ENCODE measurements at regions not wholly inside any gene's neighbourhood (a gene's known extent, or its start where the extent isn't known, plus 50 kb on each side); places are given as distances from the start of the nearest gene placed in this dataset.

- Histone ChIP-seq H3K4me3 (no peak overlapping the region), H3K36me3 (no peaks in the 10 kb centered on the region), H3K27me3 (no peaks in the 10 kb centered on the region), H3K9me3 (no peaks in the 10 kb centered on the region), H3K27ac (no peak overlapping the region), H3K4me1 (ENCODE audit: insufficient read depth) (no peaks in the 10 kb centered on the region)
- intact Hi-C loops (cut with DNase I), result no loop called here
- TF ChIP-seq EP300 (IDR thresholded peaks at IDR 0.05), result no peak
- TF ChIP-seq POLR2A (IDR thresholded peaks at IDR 0.05), result no peak
- no peak for TF ChIP-seq CTCF (IDR thresholded peaks at IDR 0.05)
- 93 to 100% (median 100%) methylated on average over 1 of the region's 1 CpG for WGBS, 3 donors
- DNase-seq, result no peak
These were observed 123.5 kb upstream of the NDP start for GRCh38 chrX:44096666-44097065.

- intact Hi-C loops (cut with DNase I), result no loop called here
- WGBS, 3 donors, result 75 to 81% (median 77%) methylated on average over 8 of the region's 8 CpGs
- H3K36me3 ChIP-seq, result no peaks in the 10 kb centered on the region
These were observed 121.8 kb upstream of the NDP start for GRCh38 chrX:44094821-44095530.

GRCh38 chrX:44093431-44093830 is 120.2 kb upstream of the NDP start:
- Histone ChIP-seq H3K9me3 (no peaks in the 10 kb centered on the region), H3K27ac (no peak overlapping the region), H3K4me1 (ENCODE audit: insufficient read depth) (no peaks in the 10 kb centered on the region), H3K27me3 (no peaks in the 10 kb centered on the region), H3K4me3 (no peak overlapping the region), H3K36me3 (no peaks in the 10 kb centered on the region)
- no peak for TF ChIP-seq EP300 (IDR thresholded peaks at IDR 0.05)
- no peak for TF ChIP-seq CTCF (IDR thresholded peaks at IDR 0.05)
- no peak for TF ChIP-seq POLR2A (IDR thresholded peaks at IDR 0.05)
- intact Hi-C loops (cut with DNase I), result no loop called here
- WGBS, 3 donors, result 75 to 79% (median 78%) methylated on average over 3 of the region's 3 CpGs
- DNase-seq, result no peak

More at GRCh38 chrX:44094821-44095530, 121.8 kb upstream of the NDP start:
- no peak overlapping the region for H3K27ac ChIP-seq
- H3K27me3 ChIP-seq, result no peaks in the 10 kb centered on the region
- H3K4me1 ChIP-seq (ENCODE audit: insufficient read depth), result no peaks in the 10 kb centered on the region
- no peak for TF ChIP-seq EP300 (IDR thresholded peaks at IDR 0.05)
- TF ChIP-seq POLR2A (IDR thresholded peaks at IDR 0.05), result no peak
- no peak for TF ChIP-seq CTCF (IDR thresholded peaks at IDR 0.05)
- H3K9me3 ChIP-seq, result no peaks in the 10 kb centered on the region
- DNase-seq, result no peak
- H3K4me3 ChIP-seq, result no peak overlapping the region

- no peak overlapping the region for H3K4me3 ChIP-seq
- H3K4me1 ChIP-seq (ENCODE audit: insufficient read depth), result no peaks in the 10 kb centered on the region
- no peaks in the 10 kb centered on the region for H3K36me3 ChIP-seq
- no peak for DNase-seq
- TF ChIP-seq CTCF (IDR thresholded peaks at IDR 0.05) (no peak), POLR2A (IDR thresholded peaks at IDR 0.05) (no peak), EP300 (IDR thresholded peaks at IDR 0.05) (no peak)
- 32 to 44% (median 37%) methylated on average over 2 of the region's 2 CpGs for WGBS, 3 donors
- no peaks in the 10 kb centered on the region for H3K27me3 ChIP-seq
- no peak overlapping the region for H3K27ac ChIP-seq
- intact Hi-C loops (cut with DNase I), result no loop called here
- no peaks in the 10 kb centered on the region for H3K9me3 ChIP-seq
These were observed 119.6 kb upstream of the NDP start for GRCh38 chrX:44092778-44093177.
